RWPE2 (cell line): ENCODE measurements at regions not wholly inside any gene's neighbourhood (a gene's known extent, or its start where the extent isn't known, plus 50 kb on each side); places are given as distances from the start of the nearest gene placed in this dataset.

Source experiments
- ATAC-seq: fragments of 200-7000 bp; cut with Tn5 transposase; 3 replicates; pipeline ENCODE4 v1.9.1; 2021; ENCODE audit warnings: low read depth
- DNase-seq: peaks from one replicate; pipeline ENCODE4 v3.0.0-alpha.2; 2020; ENCODE audit warnings: low spot score
- H3K27ac ChIP-seq: fragments of 450-650 bp; 2 replicates; pipeline ENCODE4 v1.5.1; 2017; ENCODE audit warnings: mild to moderate bottlenecking; ENCODE audit not compliant: poor library complexity, severe bottlenecking
- H3K27me3 ChIP-seq: fragments of 250-450 bp; sonication (Bioruptor Pico); 2 replicates; pipeline ENCODE4 v1.5.1; 2021; ENCODE audit warnings: mild to moderate bottlenecking, moderate library complexity; ENCODE audit not compliant: insufficient read depth, poor library complexity, severe bottlenecking
- H3K36me3 ChIP-seq: fragments of 250-450 bp; sonication (Bioruptor Pico); 2 replicates; pipeline ENCODE4 v1.5.1; 2020; ENCODE audit warnings: low read depth, mild to moderate bottlenecking, moderate library complexity
- H3K4me1 ChIP-seq: fragments of 250-450 bp; sonication (Bioruptor Pico); 2 replicates; pipeline ENCODE4 v1.5.1; 2021; ENCODE audit warnings: mild to moderate bottlenecking, moderate library complexity; ENCODE audit not compliant: insufficient read depth, poor library complexity, severe bottlenecking
- H3K4me3 ChIP-seq: fragments of 250-450 bp; sonication (Bioruptor Pico); 2 replicates; pipeline ENCODE4 v1.5.1; 2021; ENCODE audit warnings: mild to moderate bottlenecking, moderate library complexity; ENCODE audit not compliant: severe bottlenecking
- H3K9me3 ChIP-seq: fragments of 250-450 bp; sonication (Bioruptor Pico); 2 replicates; pipeline ENCODE4 v1.5.1; 2021; ENCODE audit warnings: mild to moderate bottlenecking, moderate library complexity; ENCODE audit not compliant: severe bottlenecking
- TF ChIP-seq, protein P1 (sequence below): fragments of 450-650 bp; IDR thresholded peaks from one replicate; pipeline ENCODE4 v1.5.1; 2017; ENCODE audit warnings: mild to moderate bottlenecking, moderate library complexity; ENCODE audit not compliant: poor library complexity, severe bottlenecking

GRCh38 chr19:32032561-32032960, 312.8 kb upstream of the ZNF507 start:
- DNase-seq, result no peak
- H3K36me3 ChIP-seq, result no peaks in the 10 kb centered on the region
- H3K4me3 ChIP-seq, result no peak overlapping the region
- no peaks in the 10 kb centered on the region for H3K4me1 ChIP-seq
- peaks cover 12% of the 10 kb centered on the region for H3K27me3 ChIP-seq
- ATAC-seq, result no peak
- H3K27ac ChIP-seq, result no peak overlapping the region
- TF ChIP-seq, protein P1, sequence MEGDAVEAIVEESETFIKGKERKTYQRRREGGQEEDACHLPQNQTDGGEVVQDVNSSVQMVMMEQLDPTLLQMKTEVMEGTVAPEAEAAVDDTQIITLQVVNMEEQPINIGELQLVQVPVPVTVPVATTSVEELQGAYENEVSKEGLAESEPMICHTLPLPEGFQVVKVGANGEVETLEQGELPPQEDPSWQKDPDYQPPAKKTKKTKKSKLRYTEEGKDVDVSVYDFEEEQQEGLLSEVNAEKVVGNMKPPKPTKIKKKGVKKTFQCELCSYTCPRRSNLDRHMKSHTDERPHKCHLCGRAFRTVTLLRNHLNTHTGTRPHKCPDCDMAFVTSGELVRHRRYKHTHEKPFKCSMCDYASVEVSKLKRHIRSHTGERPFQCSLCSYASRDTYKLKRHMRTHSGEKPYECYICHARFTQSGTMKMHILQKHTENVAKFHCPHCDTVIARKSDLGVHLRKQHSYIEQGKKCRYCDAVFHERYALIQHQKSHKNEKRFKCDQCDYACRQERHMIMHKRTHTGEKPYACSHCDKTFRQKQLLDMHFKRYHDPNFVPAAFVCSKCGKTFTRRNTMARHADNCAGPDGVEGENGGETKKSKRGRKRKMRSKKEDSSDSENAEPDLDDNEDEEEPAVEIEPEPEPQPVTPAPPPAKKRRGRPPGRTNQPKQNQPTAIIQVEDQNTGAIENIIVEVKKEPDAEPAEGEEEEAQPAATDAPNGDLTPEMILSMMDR, result no peak
- no peaks in the 10 kb centered on the region for H3K9me3 ChIP-seq

GRCh38 chr19:32035626-32036025, 309.8 kb upstream of the ZNF507 start:
- TF ChIP-seq, protein P1, result no peak
- no peaks in the 10 kb centered on the region for H3K4me1 ChIP-seq
- H3K4me3 ChIP-seq, result no peak overlapping the region
- ATAC-seq (no peak), DNase-seq (no peak)
- no peak overlapping the region for H3K27ac ChIP-seq
- H3K36me3 ChIP-seq, result no peaks in the 10 kb centered on the region
- no peaks in the 10 kb centered on the region for H3K9me3 ChIP-seq
- H3K27me3 ChIP-seq, result peaks cover 39% of the 10 kb centered on the region

GRCh38 chr19:32038021-32038920, 307.1 kb upstream of the ZNF507 start:
- no peaks in the 10 kb centered on the region for H3K36me3 ChIP-seq
- DNase-seq (no peak), ATAC-seq (no peak)
- H3K9me3 ChIP-seq, result no peaks in the 10 kb centered on the region
- H3K27ac ChIP-seq, result no peak overlapping the region
- peaks cover 65% of the 10 kb centered on the region for H3K27me3 ChIP-seq
- TF ChIP-seq, protein P1, result no peak
- no peaks in the 10 kb centered on the region for H3K4me1 ChIP-seq
- no peak overlapping the region for H3K4me3 ChIP-seq

DNA sequence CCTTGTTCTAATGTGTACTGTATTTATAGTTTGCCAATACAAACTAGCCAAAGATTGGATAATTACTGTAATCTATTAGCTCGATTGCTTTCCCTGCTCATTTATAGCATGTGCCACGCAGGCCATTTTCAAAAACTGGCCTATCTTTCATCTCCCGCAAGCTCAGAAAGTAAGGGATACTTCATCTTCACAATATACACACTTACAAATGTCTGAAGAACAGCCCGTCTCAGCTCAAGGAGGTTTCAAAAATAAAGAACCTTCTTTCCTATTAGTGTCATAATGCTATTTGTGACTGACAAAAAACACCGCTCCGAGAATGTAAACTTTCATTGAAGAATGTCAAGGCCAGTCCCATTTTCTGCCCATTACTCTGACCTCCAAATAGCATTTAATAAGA, 306.4 kb upstream of the ZNF507 start:
- Histone ChIP-seq H3K9me3 (no peaks in the 10 kb centered on the region), H3K27me3 (peaks cover 70% of the 10 kb centered on the region), H3K27ac (no peak overlapping the region), H3K4me3 (no peak overlapping the region), H3K36me3 (no peaks in the 10 kb centered on the region), H3K4me1 (no peaks in the 10 kb centered on the region)
- DNase-seq (no peak), ATAC-seq (no peak)
- TF ChIP-seq, protein P1, result no peak

DNA sequence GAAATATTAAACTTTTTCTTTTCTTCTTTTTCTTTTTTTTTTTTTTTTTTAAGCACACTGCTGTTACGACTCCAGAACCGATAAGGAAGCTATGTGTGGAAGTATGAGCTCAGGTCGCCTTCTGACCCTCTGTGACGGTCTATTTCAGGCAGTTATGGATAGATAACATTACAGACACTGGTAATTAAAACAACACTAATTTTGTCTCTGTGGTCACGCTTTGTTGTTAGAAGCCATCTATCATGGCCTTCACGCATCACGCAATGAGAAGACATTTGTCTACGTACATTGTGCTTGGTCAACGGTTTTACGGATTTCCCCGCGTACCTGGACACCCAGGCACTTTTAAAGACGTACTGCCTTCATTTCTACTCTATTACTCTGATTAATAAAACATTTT, 306.0 kb upstream of the ZNF507 start:
- ATAC-seq, result no peak
- H3K27me3 ChIP-seq, result peaks cover 73% of the 10 kb centered on the region
- no peak overlapping the region for H3K4me3 ChIP-seq
- no peaks in the 10 kb centered on the region for H3K4me1 ChIP-seq
- no peak overlapping the region for H3K27ac ChIP-seq
- no peaks in the 10 kb centered on the region for H3K9me3 ChIP-seq
- DNase-seq, result no peak
- H3K36me3 ChIP-seq, result no peaks in the 10 kb centered on the region
- TF ChIP-seq, protein P1, result no peak
